Osteocyte (in vitro differentiated cells): ENCODE measurements at regions not wholly inside any gene's neighbourhood (a gene's known extent, or its start where the extent isn't known, plus 50 kb on each side); places are given as distances from the start of the nearest gene placed in this dataset.

Experiments
- DNase-seq: peaks from one replicate; pipeline ENCODE4 v3.0.0; 2021; ENCODE audit warnings: mixed read lengths; ENCODE audit not compliant: unreplicated experiment; ENCODE audit errors: extremely low spot score
- H3K27ac Mint-ChIP-seq: one replicate; pipeline ENCODE4 v1.8.0; 2021; ENCODE audit warnings: mild to moderate bottlenecking, mixed read lengths; ENCODE audit not compliant: unreplicated experiment
- H3K27me3 Mint-ChIP-seq: one replicate; pipeline ENCODE4 v1.8.0; 2021; ENCODE audit warnings: mixed read lengths; ENCODE audit not compliant: unreplicated experiment
- H3K36me3 Mint-ChIP-seq: one replicate; pipeline ENCODE4 v1.8.0; 2021; ENCODE audit warnings: mixed read lengths; ENCODE audit not compliant: unreplicated experiment
- H3K4me1 Mint-ChIP-seq: one replicate; pipeline ENCODE4 v1.8.0; 2021; ENCODE audit warnings: mixed read lengths; ENCODE audit not compliant: unreplicated experiment
- H3K4me3 Mint-ChIP-seq: one replicate; pipeline ENCODE4 v1.8.0; 2021; ENCODE audit warnings: mild to moderate bottlenecking, moderate library complexity, mixed read lengths; ENCODE audit not compliant: unreplicated experiment
- H3K9me3 Mint-ChIP-seq: one replicate; pipeline ENCODE4 v1.8.0; 2021; ENCODE audit warnings: mixed read lengths; ENCODE audit not compliant: unreplicated experiment
- TF ChIP-seq, protein P1 (sequence below): fragments of 200-600 bp; sonication (generic); IDR thresholded peaks from 2 replicates; pipeline ENCODE4 v1.5.0; 2021; ENCODE audit warnings: antibody characterized with exemption, mild to moderate bottlenecking, moderate library complexity

DNA sequence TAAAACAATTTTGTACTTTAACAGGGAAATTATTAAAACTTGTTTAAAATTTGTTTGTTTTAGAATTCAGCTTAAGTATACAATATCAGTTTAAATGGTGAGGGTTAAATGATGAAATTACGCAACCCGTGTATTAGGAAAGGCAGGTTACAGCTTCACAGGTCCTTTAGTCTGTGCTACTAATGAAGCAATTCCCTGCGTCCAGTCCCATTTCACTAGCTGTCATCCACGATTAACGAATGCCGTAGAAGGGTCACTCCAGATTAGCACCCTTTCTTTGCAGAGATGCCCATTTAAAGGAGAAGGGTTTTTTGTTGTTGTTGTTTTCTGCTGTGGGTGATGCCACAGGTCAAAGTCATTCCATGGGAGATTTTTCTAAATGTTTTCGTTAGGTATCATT, 457.6 kb upstream of the SLC10A2 start:
- Mint-ChIP-seq H3K27me3 (no peaks in the 10 kb centered on the region), H3K9me3 (no peaks in the 10 kb centered on the region), H3K4me3 (no peak overlapping the region)

GRCh38 chr13:103521532-103521931, 455.3 kb upstream of the SLC10A2 start:
- Mint-ChIP-seq H3K9me3 (no peaks in the 10 kb centered on the region), H3K27me3 (no peaks in the 10 kb centered on the region), H3K36me3 (no peaks in the 10 kb centered on the region), H3K4me1 (no peaks in the 10 kb centered on the region), H3K27ac (no peak overlapping the region), H3K4me3 (no peak overlapping the region)
- TF ChIP-seq, protein P1, sequence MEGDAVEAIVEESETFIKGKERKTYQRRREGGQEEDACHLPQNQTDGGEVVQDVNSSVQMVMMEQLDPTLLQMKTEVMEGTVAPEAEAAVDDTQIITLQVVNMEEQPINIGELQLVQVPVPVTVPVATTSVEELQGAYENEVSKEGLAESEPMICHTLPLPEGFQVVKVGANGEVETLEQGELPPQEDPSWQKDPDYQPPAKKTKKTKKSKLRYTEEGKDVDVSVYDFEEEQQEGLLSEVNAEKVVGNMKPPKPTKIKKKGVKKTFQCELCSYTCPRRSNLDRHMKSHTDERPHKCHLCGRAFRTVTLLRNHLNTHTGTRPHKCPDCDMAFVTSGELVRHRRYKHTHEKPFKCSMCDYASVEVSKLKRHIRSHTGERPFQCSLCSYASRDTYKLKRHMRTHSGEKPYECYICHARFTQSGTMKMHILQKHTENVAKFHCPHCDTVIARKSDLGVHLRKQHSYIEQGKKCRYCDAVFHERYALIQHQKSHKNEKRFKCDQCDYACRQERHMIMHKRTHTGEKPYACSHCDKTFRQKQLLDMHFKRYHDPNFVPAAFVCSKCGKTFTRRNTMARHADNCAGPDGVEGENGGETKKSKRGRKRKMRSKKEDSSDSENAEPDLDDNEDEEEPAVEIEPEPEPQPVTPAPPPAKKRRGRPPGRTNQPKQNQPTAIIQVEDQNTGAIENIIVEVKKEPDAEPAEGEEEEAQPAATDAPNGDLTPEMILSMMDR = no peak
- DNase-seq = no peak

More for the DNA sequence above, 457.6 kb upstream of the SLC10A2 start:
- DNase-seq = no peak
- Mint-ChIP-seq H3K36me3 (no peaks in the 10 kb centered on the region), H3K4me1 (no peaks in the 10 kb centered on the region), H3K27ac (no peak overlapping the region)
- TF ChIP-seq, protein P1 = no peak

DNA sequence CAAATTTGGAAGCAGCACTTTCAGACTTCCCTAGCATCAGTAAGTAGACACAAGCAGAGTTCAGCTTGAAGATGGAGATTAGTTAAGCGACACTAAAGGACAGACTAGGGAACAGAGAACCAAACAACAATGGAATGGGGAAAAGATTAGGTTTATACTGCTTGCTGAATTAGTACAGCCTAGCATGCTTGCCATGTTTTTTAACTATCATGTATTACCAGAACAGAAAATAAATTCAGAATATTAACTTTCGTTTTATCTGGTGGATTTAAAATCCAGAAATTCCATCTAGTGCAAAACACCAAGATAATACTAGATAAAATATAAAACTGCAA, 451.5 kb upstream of the SLC10A2 start:
- Mint-ChIP-seq H3K4me3 (no peak overlapping the region), H3K27me3 (no peaks in the 10 kb centered on the region), H3K27ac (no peak overlapping the region), H3K4me1 (no peaks in the 10 kb centered on the region), H3K36me3 (no peaks in the 10 kb centered on the region), H3K9me3 (no peaks in the 10 kb centered on the region)
- TF ChIP-seq, protein P1 = no peak
- no peak for DNase-seq

DNA sequence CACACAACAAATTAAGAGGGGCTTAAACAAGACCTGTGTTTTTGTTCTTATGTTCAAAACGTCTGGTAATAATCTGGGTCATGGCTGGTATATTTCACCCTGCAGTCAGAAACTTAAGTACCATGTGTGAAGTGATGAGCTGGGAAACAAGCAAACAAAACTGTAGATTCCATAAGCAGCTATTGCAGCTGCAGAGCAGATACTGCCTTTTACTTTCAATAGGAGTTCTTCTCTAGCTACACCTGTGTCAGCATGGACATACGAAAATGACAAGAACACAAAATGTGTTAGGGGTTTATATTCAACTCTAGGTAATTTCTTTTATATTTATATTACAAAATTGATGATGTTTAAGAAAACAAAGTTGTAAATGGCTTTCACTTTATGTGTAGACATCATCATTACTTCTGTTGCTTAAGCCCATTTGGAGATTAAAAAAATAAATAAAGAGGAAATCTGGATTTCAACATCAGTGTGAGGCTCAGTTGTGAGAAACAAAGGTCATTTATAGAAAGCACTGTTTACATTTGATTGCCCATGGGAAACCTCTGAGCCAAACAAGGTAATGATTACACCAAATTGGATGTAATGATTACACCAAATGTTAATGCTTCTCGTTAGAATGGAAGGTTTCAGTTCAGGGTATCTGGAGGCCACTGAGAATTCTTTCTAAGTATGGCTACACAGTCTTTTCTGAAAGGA, 451.0 kb upstream of the SLC10A2 start:
- Mint-ChIP-seq H3K36me3 (no peaks in the 10 kb centered on the region), H3K27me3 (no peaks in the 10 kb centered on the region), H3K4me3 (no peak overlapping the region), H3K9me3 (no peaks in the 10 kb centered on the region), H3K27ac (no peak overlapping the region), H3K4me1 (no peaks in the 10 kb centered on the region)
- DNase-seq = no peak
- TF ChIP-seq, protein P1 = no peak

DNA sequence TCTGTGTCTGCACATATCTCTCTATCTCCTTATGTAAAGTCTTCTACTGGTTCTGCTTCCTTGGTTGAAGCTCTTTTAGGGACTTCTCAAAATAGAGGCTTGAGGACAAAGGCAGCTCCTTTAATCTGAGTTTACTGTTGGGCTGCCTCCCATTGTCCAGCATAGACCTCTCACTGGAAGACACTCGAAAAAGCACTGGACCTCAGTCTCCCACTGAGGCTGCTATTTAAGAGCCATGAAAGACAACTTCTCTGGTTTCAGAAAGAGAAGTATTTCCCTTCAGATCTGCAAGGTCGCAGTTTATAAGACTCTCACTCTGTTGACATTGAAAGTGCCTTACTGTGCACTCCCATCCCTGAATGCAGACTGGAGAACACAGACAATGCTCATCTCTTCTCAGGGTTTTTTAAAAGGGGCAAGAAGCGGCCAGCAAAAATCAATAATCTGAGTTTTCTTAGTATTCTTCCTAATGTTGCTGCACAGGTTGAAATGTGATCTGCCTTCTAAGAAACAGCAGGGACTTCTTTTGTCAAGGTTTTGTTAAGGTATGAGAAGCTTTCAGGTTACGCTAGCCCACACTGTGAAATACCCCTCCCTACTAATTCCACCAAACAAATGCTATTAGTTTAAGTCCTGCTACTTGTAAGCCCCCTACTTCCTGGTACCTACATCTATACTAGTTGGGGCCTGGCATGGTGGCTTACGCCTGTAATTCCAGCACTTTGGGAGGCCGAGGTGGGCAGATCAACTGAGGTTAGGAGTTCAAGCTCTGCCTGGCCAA, 450.0 kb upstream of the SLC10A2 start:
- H3K4me1 Mint-ChIP-seq = no peaks in the 10 kb centered on the region
- no peaks in the 10 kb centered on the region for H3K9me3 Mint-ChIP-seq
- no peak overlapping the region for H3K27ac Mint-ChIP-seq
- TF ChIP-seq, protein P1 = no peak
- H3K4me3 Mint-ChIP-seq = no peak overlapping the region
- H3K36me3 Mint-ChIP-seq = no peaks in the 10 kb centered on the region
- DNase-seq = no peak
- no peaks in the 10 kb centered on the region for H3K27me3 Mint-ChIP-seq
